ENCODE measurements at regions not wholly inside any gene's neighbourhood (a gene's known extent, or its start where the extent isn't known, plus 50 kb on each side); places are given as distances from the start of the nearest gene placed in this dataset.

- intact Hi-C loops (cut with micrococcal nuclease): no loop called here
- no peak for TF ChIP-seq RAD21 (IDR thresholded peaks at IDR 0.05; ENCODE audit: low read depth)
- TF ChIP-seq ZBTB33 (IDR thresholded peaks at IDR 0.05; ENCODE audit: extremely low read depth, insufficient replicate concordance, low read length): no peak
- TF ChIP-seq CBX3 (IDR thresholded peaks at IDR 0.05; ENCODE audit: low read depth): no peak
- TF ChIP-seq POLR2A (IDR thresholded peaks at IDR 0.05; ENCODE audit: borderline replicate concordance, extremely low read depth, insufficient read depth, insufficient read length): no peak
- TF ChIP-seq ATF3 (IDR thresholded peaks at IDR 0.05): no peak
- no peak for TF ChIP-seq CEBPB (IDR thresholded peaks at IDR 0.05; ENCODE audit: low read depth)
- no peak for TF ChIP-seq FOSL1 (IDR thresholded peaks at IDR 0.05; ENCODE audit: low read depth)
- no peak for TF ChIP-seq SIN3A (IDR thresholded peaks at IDR 0.05; ENCODE audit: low read depth)
- H3K9me3 ChIP-seq (ENCODE audit: control insufficient read depth in 1 of 2, insufficient read depth in 1 of 2, low read depth in 1 of 2, low read length in 2 of 2): no peaks in the 10 kb centered on the region
- no peak overlapping the region for H2AFZ ChIP-seq (ENCODE audit: low read depth, low read length, poor library complexity, severe bottlenecking)
- no peak overlapping the region for H3K4me3 ChIP-seq (replicated peaks in 1 of 2; ENCODE audit: low read depth in 1 of 2, low read length in 2 of 2)
- DNase-seq (ENCODE audit: low read depth, low spot score) (no peak), ATAC-seq (no peak)
- H3K79me2 ChIP-seq (ENCODE audit: insufficient read depth, low read length): no peaks in the 10 kb centered on the region
- CTCF ChIA-PET: no interaction called here
- no peaks in the 10 kb centered on the region for H3K27me3 ChIP-seq (ENCODE audit: insufficient read depth, low read length)
- BruUV-seq (replicated peaks): no TSS peak
- no peak overlapping the region for H3K9ac ChIP-seq (ENCODE audit: low read length)
- no peaks in the 10 kb centered on the region for H3K9me2 ChIP-seq (ENCODE audit: insufficient read depth)
- H4K20me1 ChIP-seq (ENCODE audit: insufficient read depth): no peaks in the 10 kb centered on the region
- no peaks in the 10 kb centered on the region for H3K36me3 ChIP-seq (ENCODE audit: control insufficient read depth in 1 of 2, insufficient read depth in 2 of 2, low read length in 2 of 2)
- RAD21 ChIA-PET (ENCODE audit: low non-redundant PET in 1 of 2, low total read pairs in 2 of 2, uncharacterized antibody in 2 of 2, unreplicated experiment in 2 of 2): no interaction called here
- H3K4me2 ChIP-seq (ENCODE audit: low read length): no peak overlapping the region
- peaks cover 2 to 5% of the 10 kb centered on the region in 2 experiments; a peak in 2 of 4 replicates for H3K4me1 ChIP-seq (ENCODE audit: control insufficient read depth in 1 of 2, insufficient read depth in 2 of 2, low read length in 2 of 2)
- H3K27ac ChIP-seq (ENCODE audit: low read depth, low read length): no peak overlapping the region
- POLR2A ChIA-PET: no interaction called here
Observed at GRCh38 chr16:72551649-72552048, 379.7 kb upstream of the PMFBP1 start.

GRCh38 chr16:72549878-72550277 is 377.9 kb upstream of the PMFBP1 start:
- DNase-seq (ENCODE audit: low read depth, low spot score): no peak
- RAD21 ChIA-PET (ENCODE audit: low non-redundant PET in 1 of 2, low total read pairs in 2 of 2, uncharacterized antibody in 2 of 2, unreplicated experiment in 2 of 2): no interaction called here
- no peaks in the 10 kb centered on the region for H3K9me2 ChIP-seq (ENCODE audit: insufficient read depth)
- CTCF ChIA-PET: no interaction called here
- intact Hi-C loops (cut with micrococcal nuclease): no loop called here
- H3K79me2 ChIP-seq (ENCODE audit: insufficient read depth, low read length): no peaks in the 10 kb centered on the region
- H3K9me3 ChIP-seq (ENCODE audit: control insufficient read depth in 1 of 2, insufficient read depth in 1 of 2, low read depth in 1 of 2, low read length in 2 of 2): no peaks in the 10 kb centered on the region
- H3K27ac ChIP-seq (ENCODE audit: low read depth, low read length): no peak overlapping the region
- no peak for ATAC-seq
- H4K20me1 ChIP-seq (ENCODE audit: insufficient read depth): no peaks in the 10 kb centered on the region
- no peak overlapping the region for H2AFZ ChIP-seq (ENCODE audit: low read depth, low read length, poor library complexity, severe bottlenecking)
- H3K36me3 ChIP-seq (ENCODE audit: control insufficient read depth in 1 of 2, insufficient read depth in 2 of 2, low read length in 2 of 2): no peaks in the 10 kb centered on the region
- H3K4me3 ChIP-seq (replicated peaks in 1 of 2; ENCODE audit: low read depth in 1 of 2, low read length in 2 of 2): no peak overlapping the region
- no peaks in the 10 kb centered on the region for H3K27me3 ChIP-seq (ENCODE audit: insufficient read depth, low read length)
- TF ChIP-seq FOSL1 (IDR thresholded peaks at IDR 0.05; ENCODE audit: low read depth): no peak
- no peak for TF ChIP-seq RAD21 (IDR thresholded peaks at IDR 0.05; ENCODE audit: low read depth)
- no peak for TF ChIP-seq REST (IDR thresholded peaks at IDR 0.05; ENCODE audit: low read depth)
- TF ChIP-seq MAX (IDR thresholded peaks at IDR 0.05): no peak
- TF ChIP-seq EZH2 (IDR thresholded peaks at IDR 0.05): no peak
- TF ChIP-seq ATF3 (IDR thresholded peaks at IDR 0.05): no peak
- TF ChIP-seq TCF7L2 (IDR thresholded peaks at IDR 0.05; ENCODE audit: borderline replicate concordance, extremely low read depth, insufficient read depth, insufficient read length): no peak
- TF ChIP-seq ZNF274 (IDR thresholded peaks at IDR 0.05; ENCODE audit: low read depth, low read length): no peak
- no peak for TF ChIP-seq POLR2A (IDR thresholded peaks at IDR 0.05; ENCODE audit: borderline replicate concordance, extremely low read depth, insufficient read depth, insufficient read length)
- TF ChIP-seq EGR1 (IDR thresholded peaks at IDR 0.05; ENCODE audit: low read depth): no peak
- no peak for TF ChIP-seq JUND (IDR thresholded peaks at IDR 0.05)
- no peak for TF ChIP-seq SP1 (IDR thresholded peaks at IDR 0.05; ENCODE audit: low read depth)
- POLR2A ChIA-PET: no interaction called here
- H3K9ac ChIP-seq (ENCODE audit: low read length): no peak overlapping the region
- peaks cover 0 to under 1% of the 10 kb centered on the region in 2 experiments; a peak in 2 of 4 replicates for H3K4me1 ChIP-seq (ENCODE audit: control insufficient read depth in 1 of 2, insufficient read depth in 2 of 2, low read length in 2 of 2)
- BruUV-seq (replicated peaks): no TSS peak
- no peak overlapping the region for H3K4me2 ChIP-seq (ENCODE audit: low read length)

Measured in HCT116 (cell line).